CD14-positive monocyte (primary cell): ENCODE measurements at regions not wholly inside any gene's neighbourhood (a gene's known extent, or its start where the extent isn't known, plus 50 kb on each side); places are given as distances from the start of the nearest gene placed in this dataset.
"Not testable (repeated sequence)": the region's sequence is repeated elsewhere in the genome, so short reads cannot be mapped to it uniquely, and the experiment has no call there.

Experiments used
- DNase-seq, 3 donors: peaks; one replicate each; pipeline ENCODE4 v3.0.0-alpha.2; 2011 to 2022
- H2AFZ ChIP-seq: 2 replicates; pipeline ENCODE4 v1.6.0; 2012; ENCODE audit warnings: mild to moderate bottlenecking, low read depth, low read length, inconsistent platforms; ENCODE audit not compliant: insufficient read depth, poor library complexity, severe bottlenecking
- H3K27ac ChIP-seq, 2 donors: 1 replicate in 1 of 2; 2 replicates in 1 of 2; pipeline ENCODE4 v1.5.1; 2012 to 2013; ENCODE audit warnings: low read length in 2 of 2, control low read depth in 1 of 2, inconsistent platforms in 1 of 2, low read depth in 1 of 2, mild to moderate bottlenecking in 1 of 2
- H3K27me3 ChIP-seq, 2 donors: one replicate each; pipeline versions ENCODE4 v1.6.0 to v1.6.1; 2011 to 2013; ENCODE audit warnings: low read length in 2 of 2; ENCODE audit not compliant: control insufficient read depth in 2 of 2, insufficient read depth in 2 of 2
- H3K36me3 ChIP-seq, 2 donors: replicated peaks in 1 of 2; 1 replicate in 1 of 2; 2 replicates in 1 of 2; pipeline versions ENCODE4 v1.5.1 to v1.6.1; 2012 to 2013; ENCODE audit warnings: low read length in 2 of 2, control low read depth in 1 of 2, inconsistent platforms in 1 of 2, mild to moderate bottlenecking in 1 of 2; ENCODE audit not compliant: insufficient read depth in 2 of 2, control insufficient read depth in 1 of 2
- H3K4me1 ChIP-seq, 2 donors: 1 replicate in 1 of 2; 2 replicates in 1 of 2; pipeline versions ENCODE4 v1.5.1 to v1.6.1; 2012 to 2013; ENCODE audit warnings: low read length in 2 of 2, control low read depth in 1 of 2, inconsistent platforms in 1 of 2, mild to moderate bottlenecking in 1 of 2, moderate library complexity in 1 of 2; ENCODE audit not compliant: insufficient read depth in 2 of 2, control insufficient read depth in 1 of 2
- H3K4me2 ChIP-seq: replicated peaks from 2 replicates; pipeline ENCODE3; 2012; ENCODE audit warnings: low read length, moderate library complexity, mild to moderate bottlenecking; ENCODE audit not compliant: poor library complexity, severe bottlenecking; ENCODE audit errors: extremely low read depth
- H3K4me3 ChIP-seq, 3 experiments: fragments of 200-600 bp in 1 of 3; sonication (generic) in 1 of 3; replicated peaks in 1 of 3; 1 replicate in 2 of 3; 2 replicates in 1 of 3; pipeline ENCODE4 v1.5.1; 2011 to 2013; ENCODE audit warnings: low read length in 3 of 3, mild to moderate bottlenecking in 3 of 3, control low read depth in 2 of 3, low read depth in 2 of 3, inconsistent platforms in 1 of 3, moderate library complexity in 1 of 3
- H3K79me2 ChIP-seq: 2 replicates; pipeline ENCODE4 v1.6.0; 2012; ENCODE audit warnings: mild to moderate bottlenecking, control low read depth, inconsistent platforms, low read length, moderate library complexity; ENCODE audit not compliant: insufficient read depth
- H3K9ac ChIP-seq: 2 replicates; pipeline ENCODE4 v1.6.0; 2017; ENCODE audit warnings: low read length, mild to moderate bottlenecking; ENCODE audit not compliant: insufficient read depth, poor library complexity, severe bottlenecking
- H3K9me3 ChIP-seq, 2 donors: replicated peaks in 1 of 2; 1 replicate in 1 of 2; 2 replicates in 1 of 2; pipeline versions ENCODE4 v1.5.1 to v1.6.1; 2012 to 2013; ENCODE audit warnings: low read length in 2 of 2, control low read depth in 1 of 2; ENCODE audit not compliant: control insufficient read depth in 1 of 2, insufficient read depth in 1 of 2
- H4K20me1 ChIP-seq: 2 replicates; pipeline ENCODE4 v1.6.0; 2012; ENCODE audit warnings: mild to moderate bottlenecking, low read length, control low read depth, moderate library complexity; ENCODE audit not compliant: insufficient read depth
- H3K27ac Mint-ChIP-seq, 7 donors: one replicate each; pipeline ENCODE4 v1.8.0; 2020; ENCODE audit warnings: mild to moderate bottlenecking in 7 of 7, mixed read lengths in 7 of 7, moderate library complexity in 6 of 7, inconsistent platforms in 2 of 7
- H3K27me3 Mint-ChIP-seq, 3 donors: one replicate each; pipeline ENCODE4 v1.8.0; 2021 to 2022; ENCODE audit warnings: low read depth in 3 of 3, mild to moderate bottlenecking in 3 of 3, mixed read lengths in 3 of 3, moderate library complexity in 3 of 3, inconsistent platforms in 1 of 3
- H3K36me3 Mint-ChIP-seq, 2 donors: one replicate each; pipeline ENCODE4 v1.8.0; 2020; ENCODE audit warnings: mixed read lengths in 2 of 2, inconsistent platforms in 1 of 2, mild to moderate bottlenecking in 1 of 2
- H3K4me1 Mint-ChIP-seq: one replicate; pipeline ENCODE4 v1.8.0; 2020; ENCODE audit warnings: mild to moderate bottlenecking, mixed read lengths
- H3K4me3 Mint-ChIP-seq, 2 donors: one replicate each; pipeline ENCODE4 v1.8.0; 2020; ENCODE audit warnings: mild to moderate bottlenecking in 2 of 2, mixed read lengths in 2 of 2, moderate library complexity in 1 of 2
- H3K9me3 Mint-ChIP-seq, 7 donors: one replicate each; pipeline ENCODE4 v1.8.0; 2020 to 2022; ENCODE audit warnings: mixed read lengths in 7 of 7, mild to moderate bottlenecking in 6 of 7, moderate library complexity in 6 of 7, inconsistent platforms in 2 of 7
- WGBS: methylation state at CpG from one replicate; pipeline ENCODE4 v1.1.5; 2013; ENCODE audit warnings: missing lambda C conversion rate; ENCODE audit not compliant: insufficient coverage; 5-methylcytosine and 5-hydroxymethylcytosine counted together
- intact Hi-C, 2 donors: fragments of 100-400 bp; cut with micrococcal nuclease; formaldehyde crosslinking; loops; one replicate each; pipeline versions ENCODE4 v1.15.0 to v1.15.1; 2023
- TF ChIP-seq, protein P1 (sequence below): fragments of 200-600 bp; IDR thresholded peaks from one replicate; pipeline ENCODE4 v1.8.0; 2022; ENCODE audit warnings: antibody characterized with exemption, mild to moderate bottlenecking

DNA sequence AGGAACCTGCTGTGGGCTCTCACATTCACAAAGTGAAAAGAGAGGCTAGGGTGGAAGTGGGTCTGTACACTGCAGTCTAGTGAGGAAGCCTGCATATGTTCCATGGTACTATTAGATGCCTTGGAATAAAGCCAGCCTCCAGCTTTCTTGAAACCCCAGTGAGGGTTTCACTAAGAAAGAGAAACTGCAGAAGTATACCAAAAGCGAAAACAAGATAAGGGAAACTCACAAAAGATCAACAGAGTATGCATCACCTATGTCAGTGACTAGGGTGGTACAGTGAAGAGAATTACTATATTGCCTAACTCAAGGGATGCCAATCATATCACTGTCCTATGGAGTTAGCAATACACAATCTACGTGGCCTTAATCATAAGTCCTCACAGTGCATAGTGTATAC is 212.5 kb upstream of the GADL1 start:
- Histone ChIP-seq H3K9me3 (no peaks in the 10 kb centered on the region), H3K4me3 (no peak overlapping the region), H3K79me2 (no peaks in the 10 kb centered on the region), H3K4me2 (no peak overlapping the region), H3K27ac (no peak overlapping the region), H3K27me3 (no peaks in the 10 kb centered on the region), H4K20me1 (no peaks in the 10 kb centered on the region), H3K9ac (no peak overlapping the region), H3K36me3 (no peaks in the 10 kb centered on the region), H2AFZ (no peak overlapping the region), H3K4me1 (no peaks in the 10 kb centered on the region)
- H3K27ac Mint-ChIP-seq = no peak overlapping the region
- peaks cover 0 to 8% (median 4%) of the 10 kb centered on the region in 7 donors for H3K9me3 Mint-ChIP-seq
- DNase-seq = no peak
- H3K4me3 Mint-ChIP-seq = no peak overlapping the region
- H3K4me1 Mint-ChIP-seq = peaks cover 5% of the 10 kb centered on the region
- intact Hi-C loops = no loop called here
- no CpG with 5 or more reads among the region's 2 CpGs for WGBS
- H3K27me3 Mint-ChIP-seq = no peaks in the 10 kb centered on the region
- TF ChIP-seq, protein P1, sequence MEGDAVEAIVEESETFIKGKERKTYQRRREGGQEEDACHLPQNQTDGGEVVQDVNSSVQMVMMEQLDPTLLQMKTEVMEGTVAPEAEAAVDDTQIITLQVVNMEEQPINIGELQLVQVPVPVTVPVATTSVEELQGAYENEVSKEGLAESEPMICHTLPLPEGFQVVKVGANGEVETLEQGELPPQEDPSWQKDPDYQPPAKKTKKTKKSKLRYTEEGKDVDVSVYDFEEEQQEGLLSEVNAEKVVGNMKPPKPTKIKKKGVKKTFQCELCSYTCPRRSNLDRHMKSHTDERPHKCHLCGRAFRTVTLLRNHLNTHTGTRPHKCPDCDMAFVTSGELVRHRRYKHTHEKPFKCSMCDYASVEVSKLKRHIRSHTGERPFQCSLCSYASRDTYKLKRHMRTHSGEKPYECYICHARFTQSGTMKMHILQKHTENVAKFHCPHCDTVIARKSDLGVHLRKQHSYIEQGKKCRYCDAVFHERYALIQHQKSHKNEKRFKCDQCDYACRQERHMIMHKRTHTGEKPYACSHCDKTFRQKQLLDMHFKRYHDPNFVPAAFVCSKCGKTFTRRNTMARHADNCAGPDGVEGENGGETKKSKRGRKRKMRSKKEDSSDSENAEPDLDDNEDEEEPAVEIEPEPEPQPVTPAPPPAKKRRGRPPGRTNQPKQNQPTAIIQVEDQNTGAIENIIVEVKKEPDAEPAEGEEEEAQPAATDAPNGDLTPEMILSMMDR = no peak
- H3K36me3 Mint-ChIP-seq = no peaks in the 10 kb centered on the region

DNA sequence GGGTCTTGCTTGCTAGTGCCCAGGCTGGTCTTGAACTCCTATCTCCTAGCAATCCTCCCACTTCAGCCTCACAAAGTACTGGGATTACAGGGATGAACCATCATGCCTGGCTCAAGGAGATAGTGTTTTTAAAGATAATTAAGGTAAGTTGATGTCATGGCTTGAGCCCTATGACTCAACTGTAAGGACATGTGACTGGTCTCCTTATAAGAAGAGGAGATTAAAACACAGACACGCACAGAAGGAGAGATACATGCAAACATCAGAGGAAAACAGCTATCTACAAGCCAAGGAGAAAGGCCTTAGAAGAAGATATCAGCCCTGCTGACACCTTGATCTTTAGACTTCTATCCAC is 220.4 kb upstream of the GADL1 start:
- H2AFZ ChIP-seq = no peak overlapping the region
- H3K4me3 ChIP-seq = no peak overlapping the region
- H3K9me3 ChIP-seq = peaks cover 0 to 3% of the 10 kb centered on the region in 2 donors
- Mint-ChIP-seq H3K9me3 (peaks cover 0 to 12% (median 7%) of the 10 kb centered on the region in 7 donors), H3K27me3 (no peaks in the 10 kb centered on the region), H3K4me3 (no peak overlapping the region), H3K36me3 (no peaks in the 10 kb centered on the region), H3K27ac (no peak overlapping the region), H3K4me1 (no peaks in the 10 kb centered on the region)
- no peaks in the 10 kb centered on the region for H3K4me1 ChIP-seq
- TF ChIP-seq, protein P1 = no peak
- intact Hi-C loops = no loop called here
- no peaks in the 10 kb centered on the region for H4K20me1 ChIP-seq
- WGBS = no CpG with 5 or more reads among the region's 1 CpG
- H3K36me3 ChIP-seq = no peaks in the 10 kb centered on the region
- no peak overlapping the region for H3K4me2 ChIP-seq
- no peak for DNase-seq
- no peak overlapping the region for H3K27ac ChIP-seq
- H3K79me2 ChIP-seq = no peaks in the 10 kb centered on the region
- H3K9ac ChIP-seq = no peak overlapping the region
- no peaks in the 10 kb centered on the region for H3K27me3 ChIP-seq

DNA sequence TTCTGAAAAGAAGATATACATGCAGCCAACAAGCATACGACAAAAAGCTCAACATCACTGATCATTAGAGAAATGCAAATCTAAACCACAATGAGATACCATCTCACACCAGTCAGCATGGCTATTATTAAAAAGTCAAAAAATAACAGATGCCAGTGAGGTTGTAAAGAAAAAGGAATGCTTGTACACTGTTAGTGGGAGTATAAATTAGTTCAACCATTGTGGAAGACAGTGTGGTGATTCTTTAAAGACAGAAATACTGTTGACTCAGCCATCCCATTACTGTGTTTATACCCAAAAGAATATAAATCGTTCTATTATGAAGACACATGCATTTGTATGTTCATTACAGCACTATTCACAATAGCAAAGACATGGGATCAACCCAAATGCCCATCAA is 221.1 kb upstream of the GADL1 start:
- H3K27ac Mint-ChIP-seq, H3K27me3 ChIP-seq, H3K27ac ChIP-seq, H3K4me2 ChIP-seq, H3K9me3 ChIP-seq, H3K9ac ChIP-seq, H3K4me1 Mint-ChIP-seq, DNase-seq, H3K36me3 Mint-ChIP-seq, H2AFZ ChIP-seq, H3K4me3 ChIP-seq, H4K20me1 ChIP-seq, intact Hi-C loops, H3K79me2 ChIP-seq, H3K4me1 ChIP-seq, H3K27me3 Mint-ChIP-seq, H3K4me3 Mint-ChIP-seq, H3K36me3 ChIP-seq: not testable (repeated sequence)
- peaks cover 0 to 12% (median 7%) of the 10 kb centered on the region in 7 donors for H3K9me3 Mint-ChIP-seq
- WGBS = no CpG with 5 or more reads among the region's 2 CpGs
